Fibroblast of peridontal ligament (primary cell): ENCODE measurements at regions not wholly inside any gene's neighbourhood (a gene's known extent, or its start where the extent isn't known, plus 50 kb on each side); places are given as distances from the start of the nearest gene placed in this dataset.

ENCODE experiments used
- DNase-seq: peaks from one replicate; pipeline ENCODE4 v3.0.0-alpha.2; 2010; ENCODE audit errors: extremely low read depth

GRCh38 chr16:87065446-87066132 lies 251.6 kb downstream of the C16orf95 start:
- no peak for DNase-seq

DNA sequence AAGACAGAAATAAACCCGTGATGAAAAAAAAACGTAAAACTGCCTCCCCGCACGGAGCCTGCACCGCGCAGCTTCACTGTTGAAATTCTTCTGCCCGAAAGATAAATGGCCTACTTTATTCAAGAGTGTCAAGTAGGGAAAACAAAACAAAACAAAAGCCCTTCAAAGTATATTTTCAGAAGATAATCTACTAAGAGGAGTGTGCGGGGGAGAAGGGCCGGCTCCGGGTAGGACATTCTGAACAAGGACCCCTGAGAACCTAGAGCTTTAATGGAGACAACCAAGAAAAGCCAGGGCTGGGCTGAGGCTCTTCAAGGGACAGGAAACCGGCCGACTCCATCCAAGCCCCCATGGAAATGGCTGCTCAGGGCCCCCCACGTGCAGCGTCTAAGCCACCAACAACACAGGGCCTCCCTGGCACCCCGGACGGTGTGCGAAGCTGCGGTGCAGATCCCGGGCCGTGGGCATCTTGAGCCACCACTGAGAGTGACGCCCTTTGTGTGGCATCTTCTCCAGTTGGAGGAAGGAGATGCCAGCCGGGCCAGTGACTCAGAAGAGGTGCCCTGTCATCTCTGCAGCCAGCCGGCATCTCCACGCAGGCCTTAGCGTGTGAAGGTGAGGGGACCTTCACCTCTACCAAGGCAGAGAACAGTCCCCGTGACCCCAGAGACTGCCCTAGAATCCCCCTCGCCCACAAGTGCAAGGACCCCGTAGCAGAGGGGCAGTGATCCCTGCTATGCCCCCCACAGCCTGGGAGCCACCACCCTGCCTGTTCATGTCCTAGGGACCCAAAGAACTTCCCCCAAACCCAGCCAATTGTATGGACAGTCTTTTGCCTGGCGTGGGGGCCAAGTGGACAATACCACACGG lies 250.8 kb downstream of the C16orf95 start:
- no peak for DNase-seq

DNA sequence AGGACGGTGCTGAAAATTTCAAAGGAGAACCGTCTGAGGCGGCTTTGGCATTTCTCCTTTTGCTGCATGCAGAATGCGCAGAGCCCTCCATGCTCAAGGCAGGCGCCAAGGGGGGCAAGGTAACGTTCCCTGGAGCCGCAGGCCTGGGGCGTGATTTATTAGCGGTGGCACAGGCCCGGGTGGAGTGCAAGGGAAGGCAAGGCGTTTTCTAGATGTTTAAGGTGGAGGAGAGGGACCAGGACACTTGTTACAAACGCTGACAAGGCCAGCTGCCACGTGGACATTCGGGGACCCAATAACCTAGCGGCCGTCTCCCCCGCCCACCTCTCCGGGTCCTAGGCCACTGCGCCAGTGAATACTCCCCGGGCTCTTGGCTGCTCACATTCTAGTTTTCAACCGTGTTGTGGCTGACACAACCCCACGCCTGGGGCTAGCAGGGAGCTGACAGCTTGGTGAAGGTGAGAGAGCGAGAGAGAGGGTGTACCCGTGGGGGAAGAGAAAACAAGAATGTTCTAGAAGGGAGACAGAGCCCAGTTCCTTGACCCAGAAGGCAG lies 250.1 kb downstream of the C16orf95 start:
- no peak for DNase-seq

DNA sequence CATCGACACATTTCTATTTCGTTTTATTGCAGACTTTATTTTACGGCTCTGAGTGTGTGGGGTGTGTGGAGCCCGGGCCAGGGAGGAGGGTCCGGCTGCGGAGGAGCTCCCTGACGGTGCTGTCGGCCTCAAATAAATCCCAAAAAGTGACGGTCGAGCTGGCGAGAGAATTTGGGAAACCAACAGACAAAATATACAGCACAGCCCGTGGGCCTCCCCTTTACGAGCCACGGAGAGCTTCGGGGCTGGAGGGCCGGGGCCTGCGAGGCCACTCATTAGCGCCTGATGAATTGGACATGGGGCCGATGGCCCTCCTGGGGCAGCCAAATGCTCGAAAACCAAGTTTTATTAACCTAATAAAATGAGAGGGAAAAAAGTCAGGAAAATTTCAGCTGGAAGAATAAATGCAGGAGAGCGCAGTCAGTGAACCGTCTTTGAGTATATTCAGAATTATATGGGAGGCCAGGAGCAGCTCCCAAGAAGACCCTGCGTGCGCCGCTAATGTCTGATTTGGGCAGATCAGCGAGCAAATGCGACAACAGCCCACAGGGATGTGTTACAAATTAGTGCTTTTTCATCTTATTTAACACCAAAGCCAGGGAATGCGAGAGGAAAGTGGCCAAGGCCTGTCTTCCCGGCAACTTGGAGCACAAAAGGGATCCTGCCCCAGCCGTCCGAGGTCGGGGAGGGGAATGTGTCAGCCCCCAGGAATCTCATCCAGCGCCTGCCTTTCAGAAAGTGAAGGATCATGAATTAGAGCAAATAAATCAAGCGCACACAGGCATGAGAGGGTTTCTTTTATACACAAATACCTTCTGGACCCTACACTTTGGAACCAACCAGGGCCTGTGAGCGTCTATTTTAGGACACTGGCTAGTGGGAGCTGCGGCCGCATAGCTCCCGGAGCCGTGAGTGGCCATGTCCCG lies 249.1 kb downstream of the C16orf95 start:
- DNase-seq = no peak

- no peak for DNase-seq
These were observed 248.4 kb downstream of the C16orf95 start for GRCh38 chr16:87068762-87069150.

- DNase-seq = no peak
These were observed 246.5 kb downstream of the C16orf95 start for GRCh38 chr16:87070657-87071056.

GRCh38 chr16:87072101-87072500 lies 245.1 kb downstream of the C16orf95 start:
- no peak for DNase-seq

DNA sequence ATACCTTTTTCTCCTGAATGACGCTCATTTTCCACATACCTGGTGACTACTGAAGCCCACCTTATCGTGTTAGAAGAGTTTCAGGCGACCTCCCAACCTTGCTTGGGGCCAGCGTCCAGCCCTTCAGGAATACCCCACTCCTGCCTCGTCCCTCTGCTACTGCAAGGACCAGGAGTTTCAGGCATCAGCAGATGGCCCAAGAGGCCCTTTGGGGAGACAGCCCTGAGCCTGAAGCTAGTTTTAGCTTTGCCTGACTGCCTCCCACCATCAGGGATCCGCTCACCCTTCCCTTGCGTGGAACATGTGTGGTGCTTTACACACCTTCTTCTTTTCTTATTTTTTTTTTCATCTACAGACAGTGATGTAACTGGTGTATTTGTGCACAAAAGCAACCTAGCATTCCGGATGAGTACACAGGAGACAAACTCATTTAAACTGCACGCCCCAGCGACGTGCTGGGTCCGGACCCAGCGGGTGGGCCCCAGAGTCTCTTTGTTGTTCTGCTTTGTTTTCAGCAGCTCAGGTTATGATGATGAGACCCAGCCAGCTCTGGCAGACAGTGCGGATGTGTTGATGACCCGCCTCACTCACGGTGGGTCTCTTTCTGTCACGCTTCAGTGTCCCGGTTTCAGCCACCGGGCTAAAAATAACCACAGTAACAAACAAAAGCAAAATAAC lies 242.4 kb downstream of the C16orf95 start:
- DNase-seq = no peak

- DNase-seq = no peak
These were observed 241.8 kb downstream of the C16orf95 start for GRCh38 chr16:87075319-87075860.

- no peak for DNase-seq
These were observed 240.8 kb downstream of the C16orf95 start for GRCh38 chr16:87076331-87076949.

GRCh38 chr16:87076950-87077749 lies 240.0 kb downstream of the C16orf95 start:
- no peak for DNase-seq

GRCh38 chr16:87077750-87078127 lies 239.5 kb downstream of the C16orf95 start:
- DNase-seq = no peak

DNA sequence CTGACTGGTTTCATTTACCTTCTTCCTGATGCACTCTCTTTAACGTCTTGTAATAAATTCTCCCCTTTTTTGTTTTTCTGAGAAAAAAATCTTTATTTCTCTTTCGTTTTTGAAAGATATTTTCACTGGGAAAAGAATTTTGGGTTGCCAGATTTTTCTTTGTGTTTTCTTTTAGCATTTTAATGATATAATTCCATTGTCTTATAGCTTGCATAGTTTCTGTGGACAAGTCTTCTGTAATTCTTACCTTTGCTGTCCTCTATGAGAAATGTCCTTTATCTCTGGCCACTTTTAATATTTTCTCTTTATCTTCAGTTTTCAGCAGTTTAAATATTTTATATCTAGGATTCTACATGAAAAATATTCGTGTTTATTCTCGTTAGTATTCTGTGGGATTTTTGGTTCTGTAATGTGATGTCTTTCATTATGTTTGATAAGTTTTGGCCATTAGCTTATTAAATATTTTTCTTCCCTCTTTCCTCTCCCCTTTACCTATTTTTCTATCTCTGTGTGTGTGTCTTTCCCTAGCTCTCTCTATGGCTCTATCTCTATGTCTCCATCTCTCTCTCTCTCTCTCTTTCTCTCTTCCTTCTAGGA lies 236.5 kb downstream of the C16orf95 start:
- DNase-seq = no peak

DNA sequence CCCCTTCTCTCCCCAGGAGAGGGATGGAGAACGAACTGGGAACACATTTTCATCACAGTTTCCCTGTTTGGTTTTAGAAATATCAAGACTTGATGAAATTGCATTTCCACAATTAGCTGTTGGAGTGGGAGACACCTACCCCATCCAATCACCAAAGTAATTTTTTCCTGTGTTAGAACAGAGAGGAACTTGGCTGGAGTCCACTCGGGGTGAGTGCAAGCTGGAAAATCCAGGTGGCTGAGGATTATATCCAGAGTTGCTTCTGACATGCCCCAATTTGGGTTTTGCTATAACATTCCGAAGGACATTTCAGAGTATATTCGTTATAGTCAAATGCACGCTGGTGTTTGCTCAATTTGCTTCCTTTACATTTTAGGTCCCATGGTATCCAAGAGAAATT lies 231.8 kb downstream of the C16orf95 start:
- DNase-seq = no peak

- peak; percentile 82 for DNase-seq
These were observed 231.0 kb downstream of the C16orf95 start for GRCh38 chr16:87086156-87086555.

- DNase-seq = peak; percentile 90
These were observed 230.6 kb downstream of the C16orf95 start for GRCh38 chr16:87086575-87086974.

GRCh38 chr16:87092958-87093357 lies 224.2 kb downstream of the C16orf95 start:
- no peak for DNase-seq

- no peak for DNase-seq
These were observed 223.2 kb downstream of the C16orf95 start for GRCh38 chr16:87093804-87094555.

DNA sequence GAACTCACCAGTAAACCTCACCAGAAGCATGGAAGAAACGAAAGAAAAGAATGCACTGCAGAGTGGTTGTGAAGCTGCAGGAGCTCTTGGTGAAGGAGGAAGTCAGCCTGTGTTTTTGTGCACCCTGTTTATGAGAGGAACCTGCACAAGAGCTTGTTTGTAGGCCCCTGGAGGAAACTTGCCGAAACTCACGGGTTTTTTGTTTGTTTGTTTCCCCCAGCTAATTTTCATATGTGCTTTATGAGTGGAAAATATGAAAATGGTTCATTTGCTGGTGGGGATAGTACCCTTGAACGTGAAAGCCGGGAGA lies 222.7 kb downstream of the C16orf95 start:
- DNase-seq = no peak
